K562 (cell line): ENCODE measurements at regions not wholly inside any gene's neighbourhood (a gene's known extent, or its start where the extent isn't known, plus 50 kb on each side); places are given as distances from the start of the nearest gene placed in this dataset.
"Not testable (repeated sequence)": the region's sequence is repeated elsewhere in the genome, so short reads cannot be mapped to it uniquely, and the experiment has no call there.

Source experiments
- ATAC-seq: fragments of 200-7000 bp; cut with Tn5 transposase; 3 replicates; pipeline ENCODE4 v1.9.1; 2020; ENCODE audit warnings: moderate library complexity
- BruUV-seq: library from RNA; stranded (reverse); fragments of 400-500 nt; replicated peaks from 2 replicates; lab custom pipeline; 2021; lab: Mats Ljungman, UMichigan
- CTCF ChIA-PET: fragments of 300-600 bp; formaldehyde crosslinking; extraction: SDS; loops from one replicate; lab custom pipeline; 2021; ENCODE audit warnings: low intra/inter-chr PET ratio; lab: Yijun Ruan, JAX
- POLR2A ChIA-PET: fragments of 300-600, 350-650 bp; sonication (Branson Sonifier 250); formaldehyde crosslinking; extraction: SDS; loops from one replicate; lab custom pipeline; 2021; ENCODE audit warnings: antibody characterized with exemption, inconsistent platforms; lab: Yijun Ruan, JAX
- DNase-seq, 4 experiments: peaks; one replicate each; pipeline versions ENCODE4 v3.0.0 to v3.0.0-alpha.2; 2011 to 2018; ENCODE audit warnings: low spot score in 3 of 4, mixed read lengths in 3 of 4; ENCODE audit errors: extremely low read depth in 1 of 4
- FAIRE-seq: peaks from 2 replicates; lab custom pipeline; 2011; peaks lifted over from hg19 to GRCh38; lab: Jason Lieb, UNC
- H2AFZ ChIP-seq: 2 replicates; pipeline ENCODE4 v1.6.0; 2011; ENCODE audit warnings: low read depth, low read length, control low read depth, inconsistent platforms
- H3K27ac ChIP-seq: fragments of 200-600 bp; 3 replicates; pipeline ENCODE4 v1.8.0; 2011; ENCODE audit warnings: low read depth, mild to moderate bottlenecking, control low read depth, inconsistent platforms, low read length, moderate library complexity, mixed read lengths; ENCODE audit errors: extremely low read depth
- H3K27me3 ChIP-seq, 2 experiments: fragments of 300-600 bp in 1 of 2; 2 replicates in 1 of 2; 3 replicates in 1 of 2; pipeline versions ENCODE4 v1.6.0 to v1.8.0; 2011; ENCODE audit warnings: inconsistent platforms in 2 of 2, low read length in 2 of 2, mild to moderate bottlenecking in 1 of 2, mixed read lengths in 1 of 2, moderate library complexity in 1 of 2; ENCODE audit not compliant: control insufficient read depth in 2 of 2, insufficient read depth in 2 of 2
- H3K36me3 ChIP-seq: fragments of 300-600 bp; 3 replicates; pipeline ENCODE4 v1.8.0; 2011; ENCODE audit warnings: mild to moderate bottlenecking, low read length, inconsistent platforms; ENCODE audit not compliant: control insufficient read depth, insufficient read depth
- H3K4me1 ChIP-seq, 2 experiments: fragments of 200-600 bp in 1 of 2; replicated peaks in 1 of 2; 2 replicates in 1 of 2; 3 replicates in 1 of 2; pipeline versions ENCODE4 v1.5.1 to v1.8.0; 2011; ENCODE audit warnings: inconsistent platforms in 2 of 2, low read length in 2 of 2, mild to moderate bottlenecking in 1 of 2, mixed read lengths in 1 of 2, moderate library complexity in 1 of 2; ENCODE audit not compliant: control insufficient read depth in 2 of 2, insufficient read depth in 2 of 2
- H3K4me2 ChIP-seq: 2 replicates; pipeline ENCODE4 v1.6.1; 2011; ENCODE audit warnings: low read length, control low read depth, inconsistent platforms, mixed read lengths; ENCODE audit not compliant: insufficient read depth
- H3K4me3 ChIP-seq: fragments of 200-600 bp; sonication (generic), shearing (Covaris generic); 2 replicates; pipeline ENCODE4 v1.5.1; 2016; ENCODE audit warnings: control low read depth, inconsistent platforms
- H3K79me2 ChIP-seq: fragments of 200-600 bp; 3 replicates; pipeline ENCODE4 v1.8.0; 2011; ENCODE audit warnings: low read length, inconsistent platforms; ENCODE audit not compliant: control insufficient read depth, insufficient read depth
- H3K9ac ChIP-seq, 2 experiments: 2 replicates each; pipeline versions ENCODE4 v1.6.0 to v1.6.1; 2011; ENCODE audit warnings: low read depth in 2 of 2, low read length in 2 of 2, control low read depth in 1 of 2, inconsistent platforms in 1 of 2, mild to moderate bottlenecking in 1 of 2, mixed read lengths in 1 of 2; ENCODE audit not compliant: insufficient read depth in 1 of 2
- H3K9me1 ChIP-seq: one replicate; pipeline ENCODE4 v1.6.0; 2011; ENCODE audit warnings: inconsistent platforms, mild to moderate bottlenecking, low read length, moderate library complexity; ENCODE audit not compliant: control insufficient read depth, insufficient read depth
- H3K9me3 ChIP-seq: replicated peaks from 2 replicates; pipeline ENCODE4 v1.5.1; 2011; ENCODE audit warnings: low read depth, low read length, inconsistent platforms; ENCODE audit not compliant: control insufficient read depth, insufficient read depth
- H4K20me1 ChIP-seq: replicated peaks from 2 replicates; pipeline ENCODE4 v1.6.1; 2011; ENCODE audit warnings: low read length, inconsistent platforms, mixed read lengths; ENCODE audit not compliant: control insufficient read depth, insufficient read depth
- BCOR ChIP-seq: fragments of 450-650 bp; IDR thresholded peaks from 2 replicates; pipeline ENCODE4 v1.6.1; 2016
- GTF2E2 ChIP-seq: fragments of 200-800 bp; sonication (Bioruptor generic); IDR thresholded peaks from 2 replicates; pipeline ENCODE4 v1.6.1; 2016; ENCODE audit warnings: missing genetic modification characterization, missing compliant biosample characterization
- LARP7 ChIP-seq: fragments of 450-650 bp; IDR thresholded peaks from 2 replicates; pipeline ENCODE4 v1.6.1; 2016
- PHB2 ChIP-seq: fragments of 450-650 bp; IDR thresholded peaks from 2 replicates; pipeline ENCODE4 v1.6.1; 2017; ENCODE audit warnings: low read depth
- TEAD2 ChIP-seq: fragments of 450-650 bp; IDR thresholded peaks from 2 replicates; pipeline ENCODE4 v1.6.1; 2016; ENCODE audit warnings: missing genetic modification characterization, control low read depth, missing compliant biosample characterization
- U2AF1 ChIP-seq: fragments of 200-400 bp; formaldehyde crosslinking; optimal IDR thresholded peaks from 2 replicates; pipeline ENCODE3; 2017; ENCODE audit warnings: mild to moderate bottlenecking, low read depth, low read length, moderate library complexity
- ZNF347 ChIP-seq: fragments of 450-650 bp; formaldehyde crosslinking; IDR thresholded peaks from 2 replicates; pipeline ENCODE4 v1.4.0; 2020; ENCODE audit warnings: low read depth, mild to moderate bottlenecking, moderate library complexity
- ZNF655 ChIP-seq: fragments of 250-450 bp; sonication (Bioruptor Pico); IDR thresholded peaks from 2 replicates; pipeline ENCODE4 v1.5.0; 2021
- WGBS: fragments of 100-300 bp; shearing (Covaris generic); methylation state at CpG from one replicate; pipeline ENCODE4 v1.1.6; 2016; ENCODE audit warnings: low coverage, mixed read lengths; ENCODE audit not compliant: insufficient coverage; ENCODE audit errors: missing lambda C conversion rate; 5-methylcytosine and 5-hydroxymethylcytosine counted together
- in situ Hi-C: fragments of 300-500 bp; cut with MboI; formaldehyde crosslinking; loops from 4 replicates; pipeline ENCODE4 v1.15.0; 2018; ENCODE audit warnings: inconsistent platforms, mixed read lengths
- intact Hi-C: fragments of 100-400 bp; cut with micrococcal nuclease; formaldehyde crosslinking; loops from 2 replicates; pipeline ENCODE4 v1.14.2; 2022
- TF ChIP-seq, protein P1 (sequence below): fragments of 250-450 bp; sonication (Bioruptor Pico); IDR thresholded peaks from 2 replicates; pipeline ENCODE4 v1.4.0; 2020; ENCODE audit warnings: mild to moderate bottlenecking

DNA sequence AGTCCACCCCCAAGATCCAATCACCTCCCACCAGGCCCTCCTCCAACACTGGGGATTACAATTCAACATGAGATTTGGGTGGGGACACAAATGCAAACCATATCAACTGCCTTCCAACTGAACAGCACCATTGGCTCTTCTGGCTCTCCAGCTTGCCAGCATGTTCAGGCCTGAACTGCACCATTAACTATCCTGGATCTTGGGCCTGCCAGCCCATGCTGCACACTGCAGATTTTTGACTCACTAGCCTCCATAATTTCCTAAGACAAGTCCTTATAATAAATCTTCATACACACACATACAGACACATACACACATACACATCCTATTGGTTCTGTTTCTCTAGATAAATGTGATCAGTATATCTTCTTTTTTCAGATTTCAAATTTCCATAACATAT lies 737.1 kb upstream of the SPRY2 start (continued):
- no peak for TF ChIP-seq ZNF347
- no peak for TF ChIP-seq GTF2E2 (tag)
- TF ChIP-seq PHB2: no peak
- TF ChIP-seq TEAD2 (tag): no peak
- no peak for TF ChIP-seq ZNF655 (CRISPR knock-in tag)
- no peak for TF ChIP-seq BCOR
- TF ChIP-seq LARP7: no peak
- TF ChIP-seq U2AF1: no peak
- TF ChIP-seq, protein P1, sequence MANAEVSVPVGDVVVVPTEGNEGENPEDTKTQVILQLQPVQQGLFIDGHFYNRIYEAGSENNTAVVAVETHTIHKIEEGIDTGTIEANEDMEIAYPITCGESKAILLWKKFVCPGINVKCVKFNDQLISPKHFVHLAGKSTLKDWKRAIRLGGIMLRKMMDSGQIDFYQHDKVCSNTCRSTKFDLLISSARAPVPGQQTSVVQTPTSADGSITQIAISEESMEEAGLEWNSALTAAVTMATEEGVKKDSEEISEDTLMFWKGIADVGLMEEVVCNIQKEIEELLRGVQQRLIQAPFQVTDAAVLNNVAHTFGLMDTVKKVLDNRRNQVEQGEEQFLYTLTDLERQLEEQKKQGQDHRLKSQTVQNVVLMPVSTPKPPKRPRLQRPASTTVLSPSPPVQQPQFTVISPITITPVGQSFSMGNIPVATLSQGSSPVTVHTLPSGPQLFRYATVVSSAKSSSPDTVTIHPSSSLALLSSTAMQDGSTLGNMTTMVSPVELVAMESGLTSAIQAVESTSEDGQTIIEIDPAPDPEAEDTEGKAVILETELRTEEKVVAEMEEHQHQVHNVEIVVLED (CRISPR knock-in tag): no peak

DNA sequence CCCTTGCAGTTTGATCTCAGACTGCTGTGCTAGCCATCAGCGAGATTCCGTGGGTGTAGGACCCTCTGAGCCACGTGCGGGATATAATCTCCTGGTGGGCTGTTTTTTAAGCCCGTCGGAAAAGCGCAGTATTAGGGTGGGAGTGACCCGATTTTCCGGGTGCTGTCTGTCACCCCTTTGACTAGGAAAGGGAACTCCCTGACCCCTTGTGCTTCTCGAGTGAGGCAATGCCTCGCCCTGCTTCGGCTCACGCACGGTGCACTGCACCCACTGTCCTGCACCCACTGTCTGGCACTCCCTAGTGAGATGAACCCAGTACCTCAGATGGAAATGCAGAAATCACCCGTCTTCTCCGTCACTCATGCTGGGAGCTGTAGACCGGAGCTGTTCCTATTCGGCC lies 728.9 kb upstream of the SPRY2 start:
- H2AFZ ChIP-seq, H3K9ac ChIP-seq, H3K9me3 ChIP-seq, H4K20me1 ChIP-seq, H3K4me2 ChIP-seq, ATAC-seq, H3K27ac ChIP-seq, H3K4me3 ChIP-seq, DNase-seq, H3K4me1 ChIP-seq, intact Hi-C loops, in situ Hi-C loops, POLR2A ChIA-PET, FAIRE-seq, H3K79me2 ChIP-seq, CTCF ChIA-PET, BruUV-seq, H3K27me3 ChIP-seq, H3K9me1 ChIP-seq, H3K36me3 ChIP-seq: not testable (repeated sequence)
- WGBS: 3% methylated on average over 6 of the region's 18 CpGs
